Prostate gland (tissue), 2 donors: ENCODE measurements at regions not wholly inside any gene's neighbourhood (a gene's known extent, or its start where the extent isn't known, plus 50 kb on each side); places are given as distances from the start of the nearest gene placed in this dataset.
A peak's percentile ranks its signal among the peaks of the same experiment; 100 is the strongest.

Experiments
- DNase-seq: peaks from one replicate; pipeline ENCODE4 v3.0.0-alpha.2; 2019; ENCODE audit warnings: low spot score
- H3K27ac ChIP-seq, 2 donors: fragments of 200-600 bp; sonication (generic); 2 replicates each; pipeline ENCODE4 v1.5.1; 2017 to 2019
- H3K27me3 ChIP-seq: fragments of 200-600 bp; sonication (generic); replicated peaks from 2 replicates; pipeline ENCODE4 v1.5.1; 2019; ENCODE audit not compliant: insufficient read depth
- H3K36me3 ChIP-seq, 2 donors: fragments of 200-600 bp; sonication (generic); 1 replicate in 1 of 2; 2 replicates in 1 of 2; pipeline versions ENCODE4 v1.5.1 to v1.8.1; 2017 to 2019
- H3K4me1 ChIP-seq: fragments of 200-600 bp; sonication (generic); replicated peaks from 2 replicates; pipeline ENCODE4 v1.5.1; 2019
- H3K4me3 ChIP-seq, 2 donors: fragments of 200-600 bp; sonication (generic); 2 replicates each; pipeline ENCODE4 v1.5.1; 2017 to 2019
- H3K9me3 ChIP-seq: fragments of 200-600 bp; sonication (generic); 2 replicates; pipeline ENCODE4 v1.5.1; 2017
- CTCF ChIP-seq, 4 experiments: fragments of 200-600 bp in 2 of 4; fragments of 450-650 bp in 2 of 4; sonication (generic) in 2 of 4; IDR thresholded peaks; 1 replicate in 3 of 4; 2 replicates in 1 of 4; pipeline ENCODE4 v1.5.1; 2016 to 2019; ENCODE audit warnings: antibody characterized with exemption in 4 of 4, mild to moderate bottlenecking in 2 of 4, moderate library complexity in 2 of 4
- POLR2A ChIP-seq: fragments of 450-650 bp; IDR thresholded peaks from one replicate; pipeline ENCODE4 v1.6.1; 2016; ENCODE audit warnings: antibody characterized with exemption, mild to moderate bottlenecking
- POLR2AphosphoS5 ChIP-seq: sonication (generic); formaldehyde crosslinking; IDR thresholded peaks from one replicate; pipeline ENCODE4 v1.6.1; 2017; ENCODE audit warnings: antibody characterized with exemption
- WGBS: methylation state at CpG from one replicate; pipeline ENCODE4 v1.1.5; 2018; 5-methylcytosine and 5-hydroxymethylcytosine counted together
- intact Hi-C: fragments of 100-400 bp; cut with DNase I; formaldehyde crosslinking; loops from one replicate; pipeline ENCODE4 v1.14.2; 2022

GRCh38 chr14:34336501-34336900 is 125.5 kb downstream of the SPTSSA start:
- WGBS, result 73% methylated on average over 1 of the region's 1 CpG
- H3K27ac ChIP-seq, result no peak overlapping the region
- TF ChIP-seq POLR2AphosphoS5 (no peak), CTCF (IDR thresholded peaks at IDR 0.05) (no peak)

GRCh38 chr14:34335968-34336367 is 126.1 kb downstream of the SPTSSA start:
- Histone ChIP-seq H3K27me3 (no peaks in the 10 kb centered on the region), H3K4me1 (no peaks in the 10 kb centered on the region), H3K9me3 (no peaks in the 10 kb centered on the region), H3K36me3 (no peaks in the 10 kb centered on the region), H3K27ac (no peak overlapping the region), H3K4me3 (no peak overlapping the region)
- intact Hi-C loops, result no loop called here
- no peak for TF ChIP-seq POLR2AphosphoS5
- no peak for TF ChIP-seq CTCF (IDR thresholded peaks at IDR 0.05)
- TF ChIP-seq POLR2A, result no peak
- 90% methylated on average over 1 of the region's 1 CpG for WGBS
- no peak for DNase-seq

More at GRCh38 chr14:34336501-34336900, 125.5 kb downstream of the SPTSSA start:
- Histone ChIP-seq H3K4me3 (no peak overlapping the region), H3K9me3 (no peaks in the 10 kb centered on the region), H3K4me1 (no peaks in the 10 kb centered on the region), H3K36me3 (no peaks in the 10 kb centered on the region), H3K27me3 (no peaks in the 10 kb centered on the region)
- DNase-seq, result no peak
- intact Hi-C loops, result no loop called here

- H3K27me3 ChIP-seq, result no peaks in the 10 kb centered on the region
- H3K27ac ChIP-seq, result no peak overlapping the region
- no peaks in the 10 kb centered on the region for H3K9me3 ChIP-seq
- intact Hi-C loops, result no loop called here
- H3K4me3 ChIP-seq, result no peak overlapping the region
- H3K4me1 ChIP-seq, result no peaks in the 10 kb centered on the region
- H3K36me3 ChIP-seq, result no peaks in the 10 kb centered on the region
- no peak for DNase-seq
- TF ChIP-seq CTCF (IDR thresholded peaks at IDR 0.05) (no peak), POLR2A (no peak), POLR2AphosphoS5 (no peak)
Measured at GRCh38 chr14:34334329-34334728, 127.7 kb downstream of the SPTSSA start.

- WGBS, result 45% methylated on average over 9 of the region's 9 CpGs
- intact Hi-C loops, result no loop called here
- Histone ChIP-seq H3K36me3 (no peaks in the 10 kb centered on the region), H3K9me3 (no peaks in the 10 kb centered on the region), H3K4me3 (no peak overlapping the region), H3K27ac (peak overlapping the region; percentile 26 to 44), H3K4me1 (no peaks in the 10 kb centered on the region), H3K27me3 (no peaks in the 10 kb centered on the region)
- TF ChIP-seq CTCF (IDR thresholded peaks at IDR 0.05), result peak; percentile 76 to 88 (median 84)
- TF ChIP-seq POLR2A, result no peak
- TF ChIP-seq POLR2AphosphoS5, result peak; percentile 69
- DNase-seq, result peak; percentile 84
Measured at GRCh38 chr14:34331728-34332623, 130.1 kb downstream of the SPTSSA start.

- TF ChIP-seq CTCF (IDR thresholded peaks at IDR 0.05) (no peak), POLR2AphosphoS5 (no peak), POLR2A (no peak)
- no peak overlapping the region for H3K4me3 ChIP-seq
- no peak overlapping the region for H3K27ac ChIP-seq
- WGBS, result 0% methylated on average over 1 of the region's 1 CpG
- no peak for DNase-seq
- no peaks in the 10 kb centered on the region for H3K27me3 ChIP-seq
- no peaks in the 10 kb centered on the region for H3K4me1 ChIP-seq
- no peaks in the 10 kb centered on the region for H3K36me3 ChIP-seq
- no peaks in the 10 kb centered on the region for H3K9me3 ChIP-seq
- intact Hi-C loops, result no loop called here
Measured at GRCh38 chr14:34330846-34331245, 131.2 kb downstream of the SPTSSA start.
